Neural cell (in vitro differentiated cells): ENCODE measurements at regions not wholly inside any gene's neighbourhood (a gene's known extent, or its start where the extent isn't known, plus 50 kb on each side); places are given as distances from the start of the nearest gene placed in this dataset.

Experiments used
- H2AFZ ChIP-seq: fragments of 200-600, 300-800 bp; sonication (generic), shearing (Covaris generic); 2 replicates; pipeline ENCODE4 v1.6.0; 2014; ENCODE audit warnings: low read depth, mild to moderate bottlenecking, antibody characterized with exemption, low read length, moderate library complexity
- H3F3A ChIP-seq: fragments of 200-600 bp; shearing (Covaris generic); 2 replicates; pipeline ENCODE4 v1.6.1; 2016; ENCODE audit warnings: mild to moderate bottlenecking, moderate library complexity, mixed read lengths, antibody characterized with exemption, low read length; ENCODE audit not compliant: insufficient read depth, poor library complexity, severe bottlenecking
- H3K27ac ChIP-seq: fragments of 200-600, 300-800 bp; sonication (generic), shearing (Covaris generic); 2 replicates; pipeline ENCODE4 v1.5.1; 2014; ENCODE audit warnings: mild to moderate bottlenecking, low read length, moderate library complexity
- H3K27me3 ChIP-seq: fragments of 300-800, 200-600 bp; sonication (generic), shearing (Covaris generic); 2 replicates; pipeline ENCODE4 v1.6.0; 2014; ENCODE audit warnings: mild to moderate bottlenecking, low read depth, low read length, moderate library complexity; ENCODE audit not compliant: insufficient read depth
- H3K36me3 ChIP-seq: fragments of 300-800, 200-600 bp; sonication (generic), shearing (Covaris generic); 2 replicates; pipeline ENCODE4 v1.5.1; 2014; ENCODE audit warnings: mild to moderate bottlenecking, antibody characterized with exemption, low read length, moderate library complexity; ENCODE audit not compliant: insufficient read depth
- H3K4me2 ChIP-seq: fragments of 300-800, 200-600 bp; sonication (generic), shearing (Covaris generic); 2 replicates; pipeline ENCODE4 v1.6.0; 2014; ENCODE audit warnings: mild to moderate bottlenecking, low read length
- H3K4me3 ChIP-seq: fragments of 300-800, 200-600 bp; sonication (generic), shearing (Covaris generic); 2 replicates; pipeline ENCODE4 v1.5.1; 2014; ENCODE audit warnings: mild to moderate bottlenecking, low read length, moderate library complexity
- H3K79me2 ChIP-seq: fragments of 200-600 bp; shearing (Covaris generic); replicated peaks from 2 replicates; pipeline ENCODE4 v1.6.0; 2014; ENCODE audit warnings: mild to moderate bottlenecking, low read length, moderate library complexity; ENCODE audit not compliant: insufficient read depth
- H3K9ac ChIP-seq: fragments of 300-800, 200-600 bp; sonication (generic), shearing (Covaris generic); 2 replicates; pipeline ENCODE4 v1.6.1; 2016; ENCODE audit warnings: mild to moderate bottlenecking, low read length, mixed read lengths
- H3K9me2 ChIP-seq: fragments of 200-600 bp; shearing (Covaris generic); 2 replicates; pipeline ENCODE4 v1.6.1; 2016; ENCODE audit warnings: mild to moderate bottlenecking, low read length, mixed read lengths; ENCODE audit not compliant: insufficient read depth
- H3K9me3 ChIP-seq: fragments of 200-600, 300-800 bp; sonication (generic), shearing (Covaris generic); 2 replicates; pipeline ENCODE4 v1.6.1; 2016; ENCODE audit warnings: mild to moderate bottlenecking, mixed run types, low read length, moderate library complexity, mixed read lengths
- H4K20me1 ChIP-seq: fragments of 200-600 bp; shearing (Covaris generic); 2 replicates; pipeline ENCODE4 v1.6.1; 2016; ENCODE audit warnings: mild to moderate bottlenecking, mixed run types; ENCODE audit not compliant: insufficient read depth
- CTCF ChIP-seq: fragments of 450-650 bp; IDR thresholded peaks from 2 replicates; pipeline ENCODE4 v1.5.1; 2014; ENCODE audit warnings: antibody characterized with exemption, mild to moderate bottlenecking, moderate library complexity; ENCODE audit not compliant: poor library complexity, severe bottlenecking
- EP300 ChIP-seq: fragments of 450-650 bp; conservative IDR thresholded peaks from 2 replicates; pipeline ENCODE4 v1.6.1; 2014; ENCODE audit warnings: antibody characterized with exemption, mild to moderate bottlenecking, moderate library complexity; ENCODE audit not compliant: poor library complexity, severe bottlenecking
- EZH2 ChIP-seq: fragments of 200-600, 300-800 bp; shearing (Covaris generic), sonication (generic); IDR thresholded peaks from 2 replicates; pipeline ENCODE4 v1.6.1; 2014; ENCODE audit warnings: antibody characterized with exemption, low read length, borderline replicate concordance, mild to moderate bottlenecking; ENCODE audit not compliant: insufficient read depth, poor library complexity, severe bottlenecking
- MXI1 ChIP-seq: fragments of 450-650 bp; conservative IDR thresholded peaks from 2 replicates; pipeline ENCODE4 v1.6.1; 2014; ENCODE audit warnings: antibody characterized with exemption, mild to moderate bottlenecking; ENCODE audit not compliant: poor library complexity, severe bottlenecking
- POLR2AphosphoS5 ChIP-seq: IDR thresholded peaks from 2 replicates; pipeline ENCODE4 v1.6.1; 2012
- RAD21 ChIP-seq: fragments of 450-650 bp; conservative IDR thresholded peaks from 2 replicates; pipeline ENCODE4 v1.6.1; 2014; ENCODE audit warnings: antibody characterized with exemption, mild to moderate bottlenecking, moderate library complexity
- REST ChIP-seq: IDR thresholded peaks from 2 replicates; pipeline ENCODE4 v1.6.1; 2012; ENCODE audit warnings: borderline replicate concordance
- SMC3 ChIP-seq: fragments of 450-650 bp; conservative IDR thresholded peaks from 2 replicates; pipeline ENCODE4 v1.6.1; 2014; ENCODE audit warnings: antibody characterized with exemption, mild to moderate bottlenecking, moderate library complexity; ENCODE audit not compliant: poor library complexity
- TAF1 ChIP-seq: IDR thresholded peaks from 2 replicates; pipeline ENCODE4 v1.6.1; 2012; ENCODE audit warnings: low read depth

- no peaks in the 10 kb centered on the region for H3K9me3 ChIP-seq
- H3K9me2 ChIP-seq = no peaks in the 10 kb centered on the region
- H3K79me2 ChIP-seq = no peaks in the 10 kb centered on the region
- H4K20me1 ChIP-seq = no peaks in the 10 kb centered on the region
- H3F3A ChIP-seq = no peaks in the 10 kb centered on the region
- H3K36me3 ChIP-seq = no peaks in the 10 kb centered on the region
- no peak overlapping the region for H3K9ac ChIP-seq
- TF ChIP-seq TAF1 = no peak
- TF ChIP-seq MXI1 = no peak
- TF ChIP-seq EP300 = no peak
- no peak for TF ChIP-seq CTCF
- no peak for TF ChIP-seq RAD21
- TF ChIP-seq REST = no peak
- no peak for TF ChIP-seq EZH2
- no peak for TF ChIP-seq POLR2AphosphoS5
- no peak for TF ChIP-seq SMC3
- no peak overlapping the region for H3K27ac ChIP-seq
- no peak overlapping the region for H3K4me2 ChIP-seq
- no peak overlapping the region for H2AFZ ChIP-seq
- no peak overlapping the region for H3K4me3 ChIP-seq
- H3K27me3 ChIP-seq = no peaks in the 10 kb centered on the region
Measured at GRCh38 chr1:22259551-22260282, 116.8 kb upstream of the WNT4 start.

GRCh38 chr1:22260860-22261432 is 118.0 kb upstream of the WNT4 start:
- no peaks in the 10 kb centered on the region for H3K36me3 ChIP-seq
- H3K9me2 ChIP-seq = no peaks in the 10 kb centered on the region

More at GRCh38 chr1:22260860-22261432, 118.0 kb upstream of the WNT4 start:
- Histone ChIP-seq H3K79me2 (no peaks in the 10 kb centered on the region), H3K9ac (no peak overlapping the region), H4K20me1 (no peaks in the 10 kb centered on the region), H2AFZ (no peak overlapping the region), H3K27ac (no peak overlapping the region), H3K9me3 (no peaks in the 10 kb centered on the region), H3K4me2 (no peak overlapping the region), H3F3A (no peaks in the 10 kb centered on the region), H3K4me3 (no peak overlapping the region), H3K27me3 (no peaks in the 10 kb centered on the region)
- TF ChIP-seq MXI1 = no peak
- TF ChIP-seq REST = no peak
- no peak for TF ChIP-seq EZH2
- TF ChIP-seq TAF1 = no peak
- no peak for TF ChIP-seq EP300
- TF ChIP-seq CTCF = no peak
- no peak for TF ChIP-seq SMC3
- TF ChIP-seq POLR2AphosphoS5 = no peak
- no peak for TF ChIP-seq RAD21
